HL-60 (cell line): ENCODE measurements at regions not wholly inside any gene's neighbourhood (a gene's known extent, or its start where the extent isn't known, plus 50 kb on each side); places are given as distances from the start of the nearest gene placed in this dataset.

ENCODE experiments used
- CTCF ChIP-seq: IDR thresholded peaks from one replicate; pipeline ENCODE4 v1.5.1; 2011; ENCODE audit warnings: low read length, control low read depth, inconsistent platforms; ENCODE audit not compliant: insufficient read depth
- GABPA ChIP-seq: IDR thresholded peaks from 2 replicates; pipeline ENCODE4 v1.6.1; 2012; ENCODE audit warnings: low read depth
- POLR2AphosphoS5 ChIP-seq: IDR thresholded peaks from 2 replicates; pipeline ENCODE4 v1.6.1; 2012; ENCODE audit warnings: low read depth
- REST ChIP-seq: IDR thresholded peaks from 2 replicates; pipeline ENCODE4 v1.6.1; 2012; ENCODE audit warnings: low read depth; ENCODE audit not compliant: insufficient replicate concordance
- SPI1 ChIP-seq: IDR thresholded peaks from 2 replicates; pipeline ENCODE4 v1.6.1; 2012; ENCODE audit warnings: low read depth, mild to moderate bottlenecking, borderline replicate concordance

GRCh38 chr22:34951212-34951611 is 114.7 kb upstream of the ISX start:
- no peak for TF ChIP-seq CTCF
- no peak for TF ChIP-seq POLR2AphosphoS5
- no peak for TF ChIP-seq REST
- TF ChIP-seq SPI1 = no peak
- TF ChIP-seq GABPA = no peak
